ENCODE measurements at regions not wholly inside any gene's neighbourhood (a gene's known extent, or its start where the extent isn't known, plus 50 kb on each side); places are given as distances from the start of the nearest gene placed in this dataset.

- 69 to 83% (median 74%) methylated on average over 1 of the region's 1 CpG for WGBS, 5 donors
Observed at GRCh38 chr7:94067047-94067446, 62.9 kb upstream of the BET1 start.

DNA sequence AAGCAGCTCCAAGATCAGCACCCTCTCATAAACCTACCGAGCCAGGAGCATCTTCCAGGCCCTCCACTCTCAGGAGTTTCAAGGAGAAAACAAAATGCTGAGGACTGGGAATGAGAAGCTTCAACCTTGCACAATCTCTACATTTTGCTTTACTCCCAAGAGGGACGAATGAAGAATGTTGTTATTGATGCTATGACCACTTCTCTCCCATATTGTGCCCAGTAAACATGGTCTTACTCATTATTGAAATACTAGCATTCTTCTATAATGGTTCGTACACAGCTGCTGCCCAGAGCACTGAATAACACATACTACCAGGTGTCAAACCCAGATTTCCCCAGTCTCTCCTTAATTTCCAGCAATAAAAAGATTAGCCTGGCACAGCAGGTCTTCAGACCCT, 63.4 kb upstream of the BET1 start:
- H3K27me3 ChIP-seq, result peaks cover 0 to 4% (median 0%) of the 10 kb centered on the region in 3 donors
- no peaks in the 10 kb centered on the region for H3K36me3 ChIP-seq
- WGBS, 5 donors, result 73 to 90% (median 84%) methylated on average over 3 of the region's 3 CpGs
- no peak overlapping the region for H3K27ac ChIP-seq
- H3K4me3 ChIP-seq, result no peak overlapping the region
- no peak for DNase-seq
- TF ChIP-seq POLR2A (IDR thresholded peaks at IDR 0.05) (no peak), EP300 (IDR thresholded peaks at IDR 0.05) (no peak), POLR2AphosphoS5 (IDR thresholded peaks at IDR 0.05) (no peak), CTCF (IDR thresholded peaks at IDR 0.05) (no peak)
- H3K4me1 ChIP-seq, result no peaks in the 10 kb centered on the region
- no peaks in the 10 kb centered on the region for H3K9me3 ChIP-seq
- intact Hi-C loops (cut with DNase I; ENCODE audit: low total_unique reads), result no loop called here

More at GRCh38 chr7:94067047-94067446, 62.9 kb upstream of the BET1 start:
- intact Hi-C loops (cut with DNase I; ENCODE audit: low total_unique reads), result no loop called here
- Histone ChIP-seq H3K9me3 (no peaks in the 10 kb centered on the region), H3K27ac (no peak overlapping the region), H3K4me3 (no peak overlapping the region), H3K4me1 (no peaks in the 10 kb centered on the region), H3K36me3 (no peaks in the 10 kb centered on the region), H3K27me3 (peaks cover 0 to 4% (median 0%) of the 10 kb centered on the region in 3 donors)
- TF ChIP-seq CTCF (IDR thresholded peaks at IDR 0.05), result no peak
- no peak for TF ChIP-seq POLR2AphosphoS5 (IDR thresholded peaks at IDR 0.05)
- no peak for TF ChIP-seq POLR2A (IDR thresholded peaks at IDR 0.05)
- no peak for TF ChIP-seq EP300 (IDR thresholded peaks at IDR 0.05)
- no peak for DNase-seq

DNA sequence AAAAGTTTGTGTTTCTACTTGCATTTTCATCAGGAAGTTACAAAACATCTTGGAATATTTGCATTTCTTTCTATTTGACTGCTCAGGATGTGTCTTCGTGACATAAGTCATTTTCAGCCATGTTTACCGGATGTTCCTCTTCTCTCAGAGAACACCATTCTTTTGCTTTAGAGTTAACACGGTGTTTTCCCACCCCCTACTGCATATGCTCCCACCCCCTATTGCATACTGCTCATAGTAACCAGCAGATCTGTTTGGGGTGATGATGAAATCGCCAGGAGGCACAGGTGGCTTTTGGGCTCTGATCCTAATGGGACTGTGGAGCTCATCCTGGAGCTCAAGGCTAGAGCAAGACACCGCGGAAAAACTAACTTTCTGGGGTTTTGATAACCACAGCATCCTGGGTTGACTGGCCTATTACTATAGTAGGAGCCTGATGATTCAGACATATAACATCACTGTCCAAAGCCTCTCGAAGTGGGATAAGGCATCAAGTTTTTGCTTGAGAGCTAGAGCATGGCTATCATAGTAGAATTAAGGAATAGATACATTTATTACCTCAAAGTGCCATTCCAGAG, 65.1 kb upstream of the BET1 start:
- no peak overlapping the region for H3K27ac ChIP-seq
- H3K9me3 ChIP-seq, result no peaks in the 10 kb centered on the region
- H3K4me3 ChIP-seq, result no peak overlapping the region
- intact Hi-C loops (cut with DNase I; ENCODE audit: low total_unique reads), result no loop called here
- no peak for TF ChIP-seq EP300 (IDR thresholded peaks at IDR 0.05)
- no peak for TF ChIP-seq POLR2AphosphoS5 (IDR thresholded peaks at IDR 0.05)
- no peak for TF ChIP-seq POLR2A (IDR thresholded peaks at IDR 0.05)
- TF ChIP-seq CTCF (IDR thresholded peaks at IDR 0.05), result no peak
- H3K36me3 ChIP-seq, result no peaks in the 10 kb centered on the region
- no peak for DNase-seq
- no peaks in the 10 kb centered on the region for H3K4me1 ChIP-seq
- peaks cover 0 to 4% (median 0%) of the 10 kb centered on the region in 3 donors for H3K27me3 ChIP-seq
- 62 to 84% (median 77%) methylated on average over 7 of the region's 7 CpGs for WGBS, 5 donors

GRCh38 chr7:94080551-94080950, 76.4 kb upstream of the BET1 start:
- 67 to 74% (median 73%) methylated on average over 5 of the region's 5 CpGs for WGBS, 5 donors
- Histone ChIP-seq H3K4me3 (no peak overlapping the region), H3K27ac (no peak overlapping the region), H3K27me3 (no peaks in the 10 kb centered on the region), H3K9me3 (no peaks in the 10 kb centered on the region), H3K36me3 (no peaks in the 10 kb centered on the region), H3K4me1 (no peaks in the 10 kb centered on the region)
- TF ChIP-seq CTCF (IDR thresholded peaks at IDR 0.05), result no peak
- TF ChIP-seq POLR2AphosphoS5 (IDR thresholded peaks at IDR 0.05), result no peak
- TF ChIP-seq EP300 (IDR thresholded peaks at IDR 0.05), result no peak
- no peak for TF ChIP-seq POLR2A (IDR thresholded peaks at IDR 0.05)
- intact Hi-C loops (cut with DNase I; ENCODE audit: low total_unique reads), result no loop called here
- DNase-seq, result no peak
